ENCODE measurements at regions not wholly inside any gene's neighbourhood (a gene's known extent, or its start where the extent isn't known, plus 50 kb on each side); places are given as distances from the start of the nearest gene placed in this dataset.

DNA sequence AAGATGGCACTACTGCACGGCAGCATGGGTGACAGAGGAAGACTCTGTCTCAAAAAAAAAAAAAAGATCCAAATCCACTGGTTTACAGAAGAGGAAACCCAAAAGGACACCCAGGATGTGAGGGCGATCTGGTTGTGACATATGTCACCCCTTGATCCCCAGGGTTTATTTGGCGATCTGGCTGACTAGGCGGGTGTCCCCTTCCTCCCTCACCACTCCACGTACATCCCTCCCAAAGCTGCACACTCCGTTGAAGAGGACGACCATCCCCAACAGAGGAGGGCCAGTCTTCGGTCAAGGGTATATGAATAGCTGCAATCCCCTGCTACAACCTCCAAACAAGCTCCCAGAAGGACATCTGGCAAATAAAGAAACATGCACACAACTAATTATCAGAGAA lies 111.6 kb downstream of the HTR5A start:
- no peak for DNase-seq (ENCODE audit: low spot score)

GRCh38 chr7:155182406-155182970 lies 112.4 kb downstream of the HTR5A start:
- DNase-seq (ENCODE audit: low spot score) = no peak

DNA sequence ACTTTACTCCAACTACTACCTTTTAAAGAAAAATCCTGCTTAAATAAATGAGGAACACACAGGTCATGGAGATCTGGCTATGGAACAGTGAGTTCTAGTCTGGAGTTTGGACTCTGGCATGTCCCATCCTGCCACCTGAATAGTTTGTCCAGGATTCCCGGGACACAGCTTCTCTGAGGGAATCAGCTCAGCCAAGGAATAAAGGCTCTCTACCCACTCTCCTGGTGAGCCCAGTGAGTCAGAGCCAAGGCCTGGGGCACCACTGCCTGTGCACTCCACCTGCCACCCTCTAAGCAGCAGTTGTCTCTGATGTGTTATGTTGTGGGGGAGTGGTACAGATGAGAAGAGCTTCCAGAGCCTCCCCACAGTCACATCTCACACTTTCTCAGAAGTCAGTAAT lies 113.5 kb downstream of the HTR5A start:
- no peak for DNase-seq (ENCODE audit: low spot score)

DNA sequence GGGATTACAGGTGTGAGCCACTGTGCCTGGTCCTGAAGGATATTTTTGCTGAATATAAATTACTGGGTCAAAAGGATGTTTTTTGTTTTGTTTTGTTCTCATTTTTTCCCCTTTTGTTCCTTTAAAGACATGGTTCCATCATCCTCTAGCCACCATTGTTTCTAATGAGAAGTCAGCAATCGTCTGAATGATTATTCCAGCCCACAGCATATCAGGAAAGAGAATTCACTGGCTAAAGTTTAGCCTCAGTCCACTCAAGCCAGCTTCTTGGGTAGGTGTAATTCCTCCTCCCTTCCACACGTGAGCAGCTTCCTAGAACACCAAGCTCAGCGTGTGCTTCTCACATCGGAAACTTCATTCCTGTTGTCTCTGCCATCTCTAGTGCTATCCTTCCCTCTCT lies 112.8 kb upstream of the INSIG1 start:
- no peak for DNase-seq (ENCODE audit: low spot score)

DNA sequence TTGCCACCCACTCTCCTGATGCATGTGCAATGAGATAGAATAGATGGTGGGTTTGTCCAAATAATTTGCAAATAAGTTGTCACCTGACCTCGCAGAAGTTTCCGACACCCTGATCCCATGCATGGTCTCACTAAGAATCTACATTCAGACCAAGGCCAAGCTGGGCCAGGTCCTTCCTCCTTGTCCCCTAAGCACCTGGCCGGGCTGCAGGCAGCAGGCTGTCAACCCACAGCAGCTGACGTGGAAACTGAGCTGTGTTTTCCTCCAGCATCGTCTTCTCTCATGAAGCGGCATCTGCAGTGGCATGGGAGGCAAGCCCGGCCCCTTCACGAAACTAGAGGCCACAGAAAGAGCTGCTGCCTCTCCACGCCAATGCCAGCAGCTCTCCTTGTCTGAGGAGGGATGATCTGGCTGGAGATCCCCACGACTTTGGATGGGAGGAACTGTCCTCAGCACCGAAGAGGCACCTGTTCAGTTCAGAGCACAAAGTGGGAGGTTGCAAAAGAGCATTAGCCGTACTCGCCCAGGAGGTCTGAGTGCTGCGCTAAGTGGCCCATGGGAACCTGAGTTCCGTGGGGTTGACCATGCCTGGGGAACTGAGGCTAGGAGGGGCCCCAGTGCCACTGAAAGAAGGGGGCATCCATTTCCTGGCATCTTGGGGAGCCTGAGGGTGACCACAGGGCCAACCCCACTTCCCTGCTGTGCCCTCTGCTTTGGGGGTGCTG lies 110.5 kb upstream of the INSIG1 start:
- DNase-seq (ENCODE audit: low spot score) = no peak

DNA sequence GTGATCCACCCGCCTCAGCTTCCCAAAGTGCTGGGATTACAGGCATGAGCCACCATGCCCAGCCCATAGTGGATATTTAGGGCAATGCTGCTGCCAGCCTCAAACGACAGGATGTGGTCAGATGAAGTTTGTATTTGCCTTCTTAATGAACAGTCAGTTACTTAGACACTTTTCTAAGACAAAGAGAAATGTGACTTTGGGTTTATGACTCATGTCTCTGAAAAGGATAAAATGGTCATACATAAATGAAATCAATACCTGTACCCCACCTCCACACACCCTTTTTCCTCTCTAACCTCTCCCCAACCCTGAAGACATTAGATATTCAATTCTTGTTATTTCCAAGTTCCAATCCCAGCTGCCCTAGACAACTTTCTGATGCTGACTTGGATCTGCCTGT lies 109.3 kb upstream of the INSIG1 start:
- no peak for DNase-seq (ENCODE audit: low spot score)

GRCh38 chr7:155188821-155189581 lies 108.7 kb upstream of the INSIG1 start:
- no peak for DNase-seq (ENCODE audit: low spot score)

DNA sequence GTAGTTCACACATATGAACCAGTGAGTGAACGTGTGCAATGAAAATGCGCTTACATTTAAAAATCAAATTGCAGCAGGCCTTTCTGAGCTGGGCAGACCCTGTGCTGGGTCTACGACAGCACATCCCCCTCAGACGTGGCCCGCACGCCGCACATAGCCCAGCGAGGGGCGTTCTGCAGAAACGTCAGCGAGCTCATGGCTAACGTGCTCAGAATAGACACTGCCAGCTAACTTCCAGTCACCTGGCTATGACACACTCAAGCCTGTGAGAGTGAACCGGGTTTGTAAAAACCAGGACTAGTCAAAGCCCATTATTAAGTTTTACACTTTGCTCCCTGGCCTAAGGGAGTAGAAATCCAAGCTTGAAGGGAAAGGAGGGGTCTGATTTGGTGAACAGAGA lies 108.1 kb upstream of the INSIG1 start:
- DNase-seq (ENCODE audit: low spot score) = no peak

DNA sequence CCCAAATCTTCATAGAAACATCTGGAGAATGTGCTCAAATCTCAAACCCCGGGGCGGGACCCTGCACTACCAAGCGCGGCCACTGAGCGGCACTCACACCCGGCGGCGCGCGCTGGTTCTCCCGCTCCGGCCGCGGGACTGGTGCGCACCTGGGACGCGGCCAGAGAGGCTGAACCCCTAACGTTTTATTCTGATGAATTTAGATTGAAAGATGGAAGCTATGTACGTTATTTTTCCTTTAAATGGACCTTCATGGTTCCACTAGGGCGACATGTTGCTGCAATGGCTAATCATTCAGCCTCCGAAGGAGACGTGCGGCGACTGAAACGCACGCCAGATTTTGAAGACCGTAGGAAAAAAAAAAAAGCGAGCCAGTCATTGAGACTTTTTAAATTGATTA lies 107.0 kb upstream of the INSIG1 start:
- DNase-seq (ENCODE audit: low spot score) = peak; percentile 19

GRCh38 chr7:155191137-155191536 lies 106.5 kb upstream of the INSIG1 start:
- no peak for DNase-seq (ENCODE audit: low spot score)

- no peak for DNase-seq (ENCODE audit: low spot score)
Measured at GRCh38 chr7:155191901-155192478, 105.7 kb upstream of the INSIG1 start.

DNA sequence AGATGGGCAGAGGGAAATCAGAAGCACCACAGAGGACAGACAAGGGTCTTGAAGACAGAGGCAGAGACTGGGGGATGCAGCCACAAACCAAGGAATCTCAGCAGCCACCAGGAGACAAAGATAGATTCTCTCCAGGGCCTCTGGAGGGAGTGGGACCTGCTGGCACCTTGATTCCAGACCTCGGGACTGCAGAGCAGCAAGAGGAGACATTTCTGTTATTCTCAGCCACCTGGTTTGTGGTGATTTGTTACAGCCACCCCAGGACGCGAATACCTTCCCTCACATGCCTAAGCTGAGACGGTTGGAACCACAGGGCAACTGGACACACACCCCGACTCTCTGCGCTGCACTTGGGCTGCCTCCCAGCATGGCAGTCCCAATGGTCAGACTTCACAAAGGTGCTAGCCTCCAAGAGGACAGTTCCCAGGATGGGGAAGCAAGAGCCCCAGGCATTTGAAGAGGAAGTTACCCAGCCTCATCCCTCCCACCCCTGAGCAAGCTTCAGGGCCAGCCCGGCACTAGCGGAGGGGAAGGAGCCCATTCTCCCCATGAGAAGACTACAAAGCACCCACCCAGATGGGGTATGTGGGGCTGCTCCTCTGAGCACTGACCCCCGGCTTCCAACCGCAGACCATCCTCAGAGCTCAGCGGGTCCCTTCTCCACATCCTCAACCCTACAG lies 104.6 kb upstream of the INSIG1 start:
- no peak for DNase-seq (ENCODE audit: low spot score)

DNA sequence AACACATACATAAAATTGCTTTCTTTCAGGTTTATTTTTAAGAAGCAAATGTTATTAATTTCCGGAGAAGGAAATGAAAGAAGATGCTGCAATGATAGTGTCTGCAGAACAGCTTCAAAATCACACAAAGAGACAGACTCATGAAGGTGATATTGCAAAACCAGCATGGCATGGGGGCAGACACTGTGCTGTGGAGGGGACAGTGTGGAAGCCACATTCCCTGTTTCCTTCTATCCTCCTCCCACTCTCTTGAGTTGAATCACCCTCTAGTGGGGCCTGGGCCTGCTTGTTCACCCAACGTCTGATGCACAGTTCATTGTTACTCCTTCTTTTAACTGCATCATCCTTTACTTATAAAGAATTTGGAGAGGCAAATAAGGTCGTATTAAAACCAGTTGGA lies 104.0 kb upstream of the INSIG1 start:
- DNase-seq (ENCODE audit: low spot score) = no peak

DNA sequence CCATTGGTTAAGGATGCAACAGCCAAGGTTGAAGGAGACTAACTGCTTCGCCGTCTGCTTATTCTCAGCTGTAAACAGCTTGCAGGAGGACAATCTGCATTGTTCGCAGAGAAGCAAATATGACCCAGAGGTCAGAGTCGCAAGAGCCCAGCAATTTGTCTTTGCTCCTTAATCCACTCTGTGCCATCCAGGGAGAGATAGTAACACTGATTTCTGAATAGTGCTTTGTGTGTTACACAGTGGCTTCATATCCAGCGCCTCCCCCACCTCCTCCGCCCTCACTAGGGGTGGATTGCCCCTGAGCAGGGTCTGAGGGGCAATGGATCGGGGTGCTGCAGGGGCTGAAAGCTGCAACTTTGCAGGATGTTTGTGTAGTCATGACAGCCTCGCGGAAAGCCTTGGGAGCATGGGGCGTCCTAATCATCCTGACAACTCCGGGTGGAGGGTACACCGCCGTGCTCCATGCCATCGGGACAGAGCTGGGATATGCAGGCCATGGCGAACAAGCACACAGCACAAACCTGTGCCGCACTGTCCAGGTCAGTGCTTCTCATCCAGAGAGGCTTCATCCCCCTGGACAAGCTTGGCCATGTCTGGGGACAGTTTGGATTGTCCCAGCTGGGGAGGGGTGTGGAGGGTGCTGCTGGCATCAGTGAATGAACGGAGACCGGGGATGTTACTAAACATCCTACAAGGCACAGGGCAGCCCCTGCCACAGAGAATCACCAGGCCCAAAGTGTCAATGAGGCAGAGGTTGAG lies 103.1 kb upstream of the INSIG1 start:
- DNase-seq (ENCODE audit: low spot score) = no peak

DNA sequence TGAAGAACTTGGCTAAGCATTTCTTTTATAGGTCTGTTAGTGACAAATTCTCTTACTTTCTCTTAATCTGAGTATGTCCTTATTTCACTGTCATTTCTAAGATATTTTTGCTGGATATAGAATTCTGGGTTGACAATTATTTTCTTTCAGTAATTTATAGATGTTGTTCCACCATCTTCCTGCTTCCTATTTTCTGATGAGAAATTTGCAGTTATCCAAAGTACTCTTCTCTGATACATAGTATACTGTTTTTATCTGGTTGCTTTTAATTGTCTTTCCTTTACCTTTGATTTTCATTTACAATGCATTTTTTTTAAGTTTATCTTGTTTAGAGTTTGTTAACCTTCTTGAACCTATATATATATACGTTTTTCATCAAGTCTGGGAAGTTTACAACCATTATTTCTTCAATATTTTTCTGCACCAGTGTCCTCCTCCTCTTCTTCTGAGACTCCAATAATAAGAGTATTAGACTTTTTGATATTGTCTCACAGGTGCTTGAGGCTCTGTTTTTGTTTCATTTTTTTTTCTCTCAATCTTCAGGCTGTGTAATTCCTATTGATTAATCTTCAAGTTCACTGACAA lies 101.6 kb upstream of the INSIG1 start:
- no peak for DNase-seq (ENCODE audit: low spot score)

DNA sequence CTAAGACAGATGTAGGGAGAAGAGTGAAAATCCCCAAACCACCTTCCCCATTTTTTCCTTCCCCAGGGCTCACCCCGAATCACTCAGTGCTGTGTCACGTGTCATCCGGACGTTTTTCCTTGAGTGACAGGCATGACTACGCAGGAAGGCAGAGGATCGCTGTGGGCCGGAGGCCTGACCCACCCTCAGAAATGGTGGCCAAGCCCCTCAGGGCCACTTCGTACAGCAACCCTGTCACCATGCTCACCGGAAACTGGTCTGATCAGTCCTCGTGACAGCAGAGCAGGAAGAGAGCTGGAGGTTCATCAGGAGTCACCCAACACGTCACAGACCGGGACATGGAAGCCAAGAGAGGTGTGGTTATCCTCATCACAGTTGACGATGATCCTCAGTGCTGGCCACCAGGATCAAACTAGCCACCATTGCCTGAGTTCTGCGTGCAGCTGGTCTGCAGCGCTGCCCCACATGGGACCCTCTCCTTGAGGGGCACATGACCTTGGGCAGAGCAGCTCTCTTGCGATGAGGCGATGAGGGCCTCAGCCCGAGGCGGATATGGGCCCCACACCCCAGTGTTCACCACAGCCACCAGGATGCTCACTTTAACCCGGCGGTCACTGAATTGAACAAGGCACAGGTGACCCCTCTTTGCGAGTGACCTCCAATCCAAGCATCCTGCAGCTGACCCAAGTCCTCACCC lies 99.3 kb upstream of the INSIG1 start:
- no peak for DNase-seq (ENCODE audit: low spot score)

DNA sequence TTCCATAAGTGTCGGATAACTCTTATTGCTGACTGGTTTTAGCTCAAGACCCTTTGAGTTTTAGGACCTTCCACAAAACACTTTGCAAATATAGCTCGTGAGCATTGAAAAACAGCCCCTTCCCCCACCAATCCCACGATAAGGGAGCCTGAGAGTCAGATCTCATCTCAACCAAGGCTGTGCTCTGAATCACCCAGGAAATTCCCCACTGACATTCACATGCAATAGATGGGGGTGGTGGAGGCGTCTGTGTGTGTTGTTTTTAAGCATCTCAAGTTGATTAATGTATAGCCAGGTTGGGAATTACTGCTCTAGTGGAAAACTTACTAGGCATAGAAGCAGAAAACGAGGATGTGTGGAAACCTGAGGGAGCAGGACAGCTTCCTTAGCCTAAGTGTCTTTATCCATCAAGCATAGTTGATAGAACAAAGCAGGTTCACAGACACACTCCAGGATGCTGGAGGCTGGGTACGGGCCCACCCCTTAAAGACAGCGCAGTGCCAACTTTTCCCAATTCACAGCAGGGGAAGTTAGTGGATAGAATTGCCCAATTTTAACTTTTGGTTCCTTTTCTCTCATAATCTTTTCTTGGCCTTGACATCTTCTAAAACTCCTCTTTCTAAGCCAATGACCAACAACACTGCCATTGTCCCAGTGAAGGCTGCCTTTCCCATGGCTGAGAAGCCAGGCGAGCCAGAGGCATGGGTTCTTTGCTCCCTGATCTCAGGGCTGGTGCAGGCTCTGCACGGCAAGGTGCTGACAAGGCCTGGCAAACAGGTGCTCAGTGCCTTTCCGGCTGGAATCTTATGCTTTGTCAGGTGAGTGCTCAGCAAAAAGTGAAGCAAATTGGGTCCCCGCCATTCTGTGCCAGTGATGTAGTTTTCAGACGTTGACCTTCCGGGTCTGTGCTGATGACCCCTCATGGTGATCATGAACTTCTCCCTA lies 98.5 kb upstream of the INSIG1 start:
- DNase-seq (ENCODE audit: low spot score) = no peak

DNA sequence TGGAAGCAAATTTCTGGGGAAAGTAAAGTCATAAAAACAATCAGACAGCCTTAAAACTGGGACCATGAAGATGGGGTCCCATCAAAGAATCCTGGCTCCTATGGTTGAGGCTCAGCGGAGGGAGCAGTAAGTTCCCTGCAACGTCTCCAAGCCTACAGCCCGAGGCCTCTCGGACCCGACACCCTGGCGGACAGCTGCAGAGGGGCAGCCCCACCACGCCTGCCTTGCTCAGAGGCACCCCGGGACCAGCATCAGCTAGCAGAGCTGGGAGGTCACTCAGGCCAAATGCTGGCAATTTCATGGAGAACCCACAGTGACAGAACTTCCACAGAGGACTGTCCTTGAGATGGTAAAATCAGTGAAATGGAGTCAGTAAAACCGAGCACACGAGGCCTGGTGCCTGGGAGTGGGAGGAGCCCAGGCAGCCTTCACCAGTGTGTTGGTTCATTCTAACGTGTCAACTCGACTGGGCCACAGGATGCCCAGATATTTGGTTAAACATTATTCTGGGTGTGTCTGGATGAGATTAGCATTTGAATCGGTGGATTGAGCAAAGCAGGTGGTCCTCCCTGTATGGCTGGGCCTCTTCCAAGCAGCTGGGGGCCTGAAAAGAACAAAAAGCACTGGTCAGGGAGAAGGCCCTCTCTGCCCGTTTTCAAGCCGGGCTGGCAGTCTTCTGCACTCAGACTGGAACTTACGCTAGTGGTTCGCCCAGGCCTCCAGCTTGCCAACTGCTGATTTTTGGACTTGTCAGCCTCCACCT lies 96.2 kb upstream of the INSIG1 start:
- DNase-seq (ENCODE audit: low spot score) = no peak

All from Ammon's horn (tissue), 1 donor.